Endothelial cell of hepatic sinusoid (primary cell): ENCODE measurements at regions not wholly inside any gene's neighbourhood (a gene's known extent, or its start where the extent isn't known, plus 50 kb on each side); places are given as distances from the start of the nearest gene placed in this dataset.
"Not testable (repeated sequence)": the region's sequence is repeated elsewhere in the genome, so short reads cannot be mapped to it uniquely, and the experiment has no call there.

Source experiments
- in situ Hi-C: cut with HindIII; loops from 2 replicates; pipeline ENCODE4 v1.10.0; 2017; ENCODE audit warnings: low sequenced_read_pairs

DNA sequence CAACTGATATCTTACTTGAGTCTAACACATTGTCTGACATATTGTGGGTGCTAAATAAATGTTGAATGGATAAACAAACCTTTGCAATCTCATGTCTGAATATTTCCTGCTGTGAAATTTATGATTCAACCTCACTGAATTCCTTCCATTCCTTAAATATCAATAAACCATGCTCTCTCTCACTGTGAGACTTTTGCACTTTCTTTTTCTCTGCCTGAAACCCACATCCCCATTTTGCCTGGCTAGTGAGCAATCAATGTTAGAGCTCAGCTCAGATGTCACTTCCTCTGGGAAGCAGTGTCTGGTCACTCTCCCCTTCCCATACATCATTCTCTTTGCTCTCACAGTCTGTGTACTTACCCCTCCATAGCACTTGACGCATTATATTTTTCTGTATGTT is 383.7 kb upstream of the TRPC7 start:
- in situ Hi-C loops = no loop called here

DNA sequence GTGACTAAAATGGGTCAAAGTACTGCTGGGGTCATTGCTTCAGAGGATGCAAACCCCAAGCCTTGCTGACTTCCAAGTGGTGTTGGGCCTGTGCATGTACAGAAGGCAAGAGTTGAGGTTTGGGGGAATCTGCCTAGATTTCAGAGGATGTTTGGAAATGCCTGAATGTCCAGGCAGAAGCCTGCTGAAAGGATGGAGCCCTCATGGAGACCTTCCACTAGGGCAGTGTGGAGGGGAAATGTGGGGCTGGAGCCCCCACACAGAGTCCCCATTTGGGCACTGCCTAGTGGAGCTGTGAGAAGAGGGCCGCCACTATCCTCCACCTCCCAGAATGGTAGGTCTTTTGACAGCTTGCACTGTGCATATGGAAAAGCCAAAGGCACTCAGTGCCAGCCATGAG is 377.7 kb upstream of the TRPC7 start:
- in situ Hi-C loops = no loop called here

DNA sequence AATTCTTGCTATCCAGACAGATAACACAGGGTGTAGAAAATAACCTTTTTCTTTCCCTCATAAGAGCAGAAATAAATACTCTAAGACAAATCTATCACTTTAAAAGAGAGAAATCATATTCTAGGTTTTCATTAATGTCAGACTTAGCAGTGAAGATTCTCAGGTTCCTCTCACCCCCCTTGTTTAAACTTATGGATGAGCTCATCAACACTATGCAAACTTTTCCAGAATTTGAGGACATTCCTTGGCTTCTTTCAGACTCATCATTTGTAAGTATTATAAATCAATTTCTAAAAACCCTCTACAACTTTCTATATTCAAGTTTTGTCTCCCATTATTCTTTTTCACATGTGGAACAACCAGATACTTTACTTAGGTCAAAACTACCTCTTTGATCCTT is 374.9 kb upstream of the TRPC7 start:
- in situ Hi-C loops = no loop called here

DNA sequence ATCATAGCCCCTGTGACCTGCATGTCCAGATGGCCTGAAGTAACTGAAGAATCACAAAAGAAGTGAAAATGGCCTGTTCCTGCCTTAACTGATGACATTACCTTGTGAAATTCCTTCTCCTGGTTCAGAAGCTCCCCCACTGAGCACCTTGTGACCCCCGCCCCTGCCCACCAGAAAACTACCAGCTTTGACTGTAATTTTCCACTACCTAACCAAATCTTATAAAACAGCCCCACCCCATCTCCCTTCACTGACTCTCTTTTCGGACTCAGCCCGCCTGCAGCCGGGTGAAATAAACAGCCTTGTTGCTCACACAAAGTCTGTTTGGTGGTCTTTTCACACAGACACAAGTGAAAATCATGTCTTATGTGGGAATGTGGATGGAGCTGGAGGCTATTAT is 373.9 kb upstream of the TRPC7 start:
- in situ Hi-C loops = not testable (repeated sequence)

DNA sequence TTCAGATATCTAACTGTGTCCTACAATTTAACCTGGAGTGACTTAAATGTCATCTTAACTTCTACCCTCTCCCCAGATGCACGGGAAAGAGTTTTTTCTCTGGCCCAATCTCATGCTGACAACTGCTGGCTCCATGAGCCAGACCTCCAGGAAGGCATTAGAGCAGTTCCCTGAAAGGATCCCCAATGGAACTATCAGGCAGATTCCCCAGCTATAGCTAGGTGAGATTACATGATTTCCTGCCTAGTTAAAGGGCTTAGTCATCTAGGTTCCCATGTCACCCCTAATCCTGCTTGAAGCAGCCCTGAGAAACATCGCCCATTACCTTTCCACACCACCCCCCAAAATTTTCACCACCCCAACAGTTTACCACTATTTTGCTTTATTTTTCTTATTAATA is 373.5 kb upstream of the TRPC7 start:
- in situ Hi-C loops = no loop called here

DNA sequence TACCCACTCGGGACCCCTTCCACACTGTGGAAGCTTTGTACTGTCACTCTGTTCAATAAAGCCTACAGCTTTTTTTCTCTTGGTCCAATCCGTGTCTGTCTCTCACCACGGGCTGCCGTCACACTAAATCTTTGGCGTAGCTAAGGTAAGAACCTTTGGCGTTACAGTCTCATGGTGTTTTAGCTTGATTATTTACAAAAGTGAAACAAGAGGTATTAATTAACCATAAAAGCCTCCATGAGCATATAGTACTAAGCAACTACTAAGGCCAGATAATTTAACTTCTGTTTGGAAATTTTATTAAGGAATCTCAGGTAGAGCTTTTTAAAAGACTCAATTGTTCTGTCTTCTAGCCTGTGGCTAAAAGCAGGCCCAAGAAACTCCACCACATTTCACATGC is 370.7 kb upstream of the TRPC7 start:
- in situ Hi-C loops = no loop called here

DNA sequence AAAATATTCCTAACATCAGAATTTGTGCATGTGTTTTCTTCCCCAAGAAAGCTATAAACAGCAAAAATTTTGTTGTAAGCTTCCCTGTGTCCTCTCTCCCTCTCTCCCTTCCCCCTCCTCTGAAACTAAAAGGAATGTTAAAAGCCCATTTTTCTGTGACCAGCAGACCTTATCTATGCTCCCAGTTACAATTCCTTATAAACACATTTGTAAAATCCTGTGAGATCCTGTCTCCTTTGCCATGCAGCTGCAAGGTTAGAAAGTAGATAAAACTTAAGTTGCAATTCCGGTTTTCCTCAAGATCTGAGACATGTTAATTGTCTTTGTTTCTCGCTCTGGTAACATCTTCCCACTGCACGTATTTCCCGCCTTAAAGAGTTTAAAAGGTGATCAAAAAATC is 370.3 kb upstream of the TRPC7 start:
- in situ Hi-C loops = not testable (repeated sequence)

DNA sequence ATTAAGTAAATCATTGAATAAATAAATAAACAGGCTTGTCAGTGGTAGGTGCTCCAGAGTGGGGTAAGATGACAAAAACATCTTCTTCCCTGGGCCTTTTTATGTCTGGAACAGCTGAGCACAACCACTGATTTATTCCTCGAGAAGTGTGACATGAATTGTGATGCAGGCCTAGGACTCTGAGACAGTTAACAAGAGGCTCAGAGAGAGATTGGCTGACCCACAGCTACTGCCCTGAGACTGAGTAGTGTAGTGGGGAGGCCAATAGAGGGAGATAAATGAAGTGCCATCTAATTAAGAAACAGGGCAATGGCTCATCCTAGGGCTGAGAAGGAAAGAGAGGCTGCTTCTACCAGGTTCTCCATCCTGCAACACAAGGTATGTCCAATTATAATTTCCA is 369.3 kb upstream of the TRPC7 start:
- in situ Hi-C loops = no loop called here

DNA sequence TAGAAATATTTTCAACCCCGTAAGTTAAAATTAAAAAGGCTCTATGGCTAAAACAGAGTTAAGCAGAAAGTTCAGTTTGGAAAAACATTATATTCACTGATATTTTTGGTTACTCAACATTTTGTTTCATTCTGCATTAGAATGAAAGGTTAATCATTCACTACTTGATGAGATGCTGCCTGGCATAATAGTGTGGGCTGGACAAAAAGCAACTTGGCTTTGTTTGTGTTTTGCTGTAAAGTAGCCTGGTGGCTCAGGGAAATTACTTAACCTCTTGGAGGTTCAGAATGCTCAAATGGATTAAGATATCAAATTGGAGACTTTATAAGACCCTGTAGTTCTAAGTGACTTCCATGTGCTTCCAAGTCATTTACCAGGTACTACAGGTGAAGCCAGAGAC is 367.4 kb upstream of the TRPC7 start:
- in situ Hi-C loops = no loop called here

DNA sequence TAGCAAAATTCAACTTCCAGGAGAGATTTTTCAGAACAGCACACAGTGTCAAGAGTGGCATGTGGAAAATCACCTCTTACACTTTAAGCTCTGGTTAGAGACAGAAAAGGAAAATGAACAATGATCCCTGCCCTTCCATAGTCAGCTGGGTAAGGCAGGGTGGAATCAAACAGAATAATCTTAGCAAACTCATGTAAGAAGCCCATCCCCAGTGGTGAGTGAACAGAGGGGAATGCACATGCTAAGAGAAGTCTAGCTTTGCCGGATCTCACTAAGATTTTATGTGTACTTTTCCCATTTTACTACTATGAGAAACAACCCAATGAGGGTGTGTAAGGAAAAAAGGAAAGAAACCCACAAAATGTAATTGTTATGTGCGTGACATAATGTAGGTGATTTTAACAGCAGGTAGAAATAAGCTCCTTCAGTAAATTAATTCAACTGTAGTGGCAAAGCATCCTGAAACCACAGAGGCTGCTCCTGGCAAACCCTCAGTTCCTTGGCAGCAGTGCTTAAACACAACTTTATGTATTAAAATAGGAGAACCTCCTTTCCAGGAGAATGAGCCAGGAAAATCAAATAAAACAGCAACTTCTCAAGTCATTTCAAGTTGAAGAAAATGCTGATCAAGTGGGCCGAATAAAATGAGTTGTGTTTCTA is 366.0 kb upstream of the TRPC7 start:
- in situ Hi-C loops = no loop called here

DNA sequence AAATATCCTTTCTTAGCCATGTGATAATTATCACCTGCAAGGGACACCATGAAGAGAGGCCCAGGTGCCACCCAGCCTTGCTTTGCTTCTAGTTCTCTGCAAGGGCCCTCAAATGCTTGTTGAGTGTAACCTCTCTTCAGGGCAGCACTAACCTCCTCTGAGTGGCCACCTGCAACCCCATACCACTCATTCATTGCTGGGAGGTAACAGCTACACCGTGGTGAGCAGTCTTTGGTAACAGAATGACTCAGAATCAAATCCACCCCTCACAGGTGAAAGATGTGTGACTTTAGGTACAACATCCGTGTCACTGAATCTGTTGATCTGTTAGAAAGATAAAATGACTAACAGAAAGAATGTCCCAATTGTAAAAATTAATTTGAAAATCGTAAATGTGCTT is 365.1 kb upstream of the TRPC7 start:
- in situ Hi-C loops = no loop called here

DNA sequence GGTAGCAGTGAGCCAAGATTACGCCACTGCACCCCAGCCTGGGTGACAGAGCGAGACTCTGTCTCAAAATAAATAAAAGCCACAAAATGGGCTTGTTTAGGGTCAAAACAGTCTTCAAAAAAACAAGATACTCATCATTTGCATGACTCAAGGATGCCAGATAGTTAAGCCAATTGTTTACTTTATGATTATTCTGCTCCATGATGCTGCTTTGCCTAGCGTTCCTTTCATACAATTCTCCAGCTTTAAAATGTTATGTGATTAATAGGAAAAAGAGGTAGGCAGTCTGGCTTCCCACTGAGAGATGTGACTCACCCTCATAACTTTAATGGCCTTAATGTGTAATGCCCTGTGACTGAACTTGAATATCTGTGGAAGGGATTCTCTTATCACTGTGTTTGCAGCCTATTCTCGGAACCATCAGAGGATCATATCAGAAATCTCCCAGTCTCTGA is 364.6 kb upstream of the TRPC7 start:
- in situ Hi-C loops = no loop called here

DNA sequence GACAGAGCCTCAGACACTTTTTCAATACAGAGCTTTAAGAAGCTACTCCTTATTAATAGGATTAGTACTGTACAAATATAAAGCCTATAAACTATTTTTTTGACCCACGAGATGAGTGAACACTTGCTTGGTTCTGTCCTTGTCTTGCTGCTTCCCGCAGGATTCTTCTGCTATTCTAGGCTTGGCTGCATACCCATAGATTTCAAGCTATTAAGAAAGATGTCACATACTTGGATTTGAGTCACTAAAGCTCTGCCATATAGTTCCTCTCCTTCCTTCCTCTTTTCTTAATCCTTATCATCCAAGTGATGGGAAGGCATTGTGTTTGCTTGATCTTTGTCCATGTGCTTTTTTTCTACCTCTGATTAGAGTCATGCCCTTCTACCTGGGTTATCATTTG is 361.2 kb upstream of the TRPC7 start:
- in situ Hi-C loops = no loop called here

DNA sequence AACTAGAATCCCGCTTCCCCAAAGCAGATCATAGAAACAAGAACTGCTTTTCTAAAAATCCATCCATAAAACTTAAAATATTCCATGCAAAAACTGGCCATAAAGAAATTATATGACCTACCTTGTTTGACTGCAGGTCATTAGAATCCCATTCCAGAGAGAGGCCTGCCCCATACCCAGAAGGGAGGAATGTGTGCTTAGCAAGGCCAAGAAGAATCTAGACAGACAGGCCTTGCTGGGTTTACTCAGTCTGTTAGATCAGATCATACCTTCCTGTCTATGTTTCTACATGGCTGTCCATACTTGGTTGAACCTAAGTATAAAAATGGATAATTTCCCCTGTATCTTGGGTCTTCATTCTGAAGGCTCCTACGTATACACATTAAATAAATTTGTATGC is 358.8 kb upstream of the TRPC7 start:
- in situ Hi-C loops = no loop called here

DNA sequence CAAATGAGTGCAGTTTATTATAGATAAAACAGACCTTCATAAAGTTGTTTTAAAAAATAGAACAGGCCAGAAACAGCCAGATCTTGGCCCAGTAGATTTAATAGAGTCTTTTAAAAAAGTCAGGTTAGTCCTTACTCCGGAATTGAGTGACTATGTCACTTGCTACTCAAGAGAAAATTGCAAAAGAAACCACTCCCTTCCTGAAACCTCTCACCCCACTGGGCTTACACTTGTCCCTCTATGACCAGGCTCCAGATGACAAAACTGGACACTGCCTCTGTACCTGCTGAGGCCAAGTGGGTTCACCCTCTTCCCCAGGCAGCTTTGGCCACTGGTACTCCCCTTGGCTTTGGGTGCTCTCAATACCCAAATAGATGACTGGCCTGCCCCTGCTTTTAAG is 357.2 kb upstream of the TRPC7 start:
- in situ Hi-C loops = no loop called here

DNA sequence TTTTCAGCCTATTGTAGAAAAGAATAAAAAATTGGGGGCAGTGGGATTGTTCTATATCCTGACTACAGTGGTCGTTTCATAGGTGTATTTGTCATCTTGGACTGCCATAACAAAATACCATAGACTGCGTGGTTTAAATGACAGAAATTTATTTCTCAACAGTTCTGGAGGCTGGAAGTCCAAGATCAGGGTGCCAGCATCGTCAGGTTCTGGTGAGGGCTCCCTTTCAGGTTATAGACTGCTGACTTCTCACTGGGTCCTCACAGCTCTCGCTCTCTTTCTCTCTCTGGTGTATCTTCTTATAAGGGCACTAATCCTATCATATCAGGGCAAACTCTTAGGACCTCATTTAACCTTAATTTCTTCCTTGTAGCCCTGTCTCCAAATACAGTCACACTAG is 356.7 kb upstream of the TRPC7 start:
- in situ Hi-C loops = no loop called here

DNA sequence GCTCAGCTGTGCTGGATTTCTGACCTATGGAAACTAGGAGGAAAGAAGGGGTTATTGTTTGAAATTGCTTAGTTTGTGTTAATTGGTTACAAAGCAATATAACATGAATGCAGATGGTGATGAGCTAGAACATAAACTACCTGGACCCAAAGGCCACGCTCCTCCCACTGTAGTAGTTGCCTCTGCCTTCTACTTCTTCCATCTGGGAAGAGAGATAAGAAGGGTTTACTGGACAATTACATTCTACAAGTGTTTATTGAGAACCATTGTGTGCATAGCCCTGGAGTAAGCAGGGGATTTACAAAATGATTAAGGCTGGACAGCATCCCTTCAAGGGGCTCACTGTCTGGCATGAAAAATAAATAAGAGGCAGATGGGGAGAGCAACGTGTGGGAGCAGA is 355.3 kb upstream of the TRPC7 start:
- in situ Hi-C loops = no loop called here

DNA sequence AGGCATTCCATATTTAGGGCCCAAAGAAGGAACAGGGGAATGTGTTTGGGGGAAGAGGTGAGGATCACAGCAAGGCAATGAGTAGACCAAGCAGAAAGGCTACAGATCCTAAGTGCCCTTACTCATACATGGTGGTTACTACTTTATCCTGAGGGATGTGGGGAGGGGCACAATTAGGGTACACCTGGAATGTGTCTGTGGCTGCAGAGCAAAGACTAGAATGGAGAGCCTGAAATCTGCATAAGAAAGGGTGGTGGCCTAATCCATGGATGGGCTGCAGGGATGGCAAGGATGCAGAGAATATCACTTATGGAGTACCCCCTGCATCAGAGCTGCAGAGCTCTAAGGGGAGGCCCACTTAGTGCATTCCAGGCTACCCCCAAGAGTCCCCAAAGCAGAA is 352.6 kb upstream of the TRPC7 start:
- in situ Hi-C loops = no loop called here

DNA sequence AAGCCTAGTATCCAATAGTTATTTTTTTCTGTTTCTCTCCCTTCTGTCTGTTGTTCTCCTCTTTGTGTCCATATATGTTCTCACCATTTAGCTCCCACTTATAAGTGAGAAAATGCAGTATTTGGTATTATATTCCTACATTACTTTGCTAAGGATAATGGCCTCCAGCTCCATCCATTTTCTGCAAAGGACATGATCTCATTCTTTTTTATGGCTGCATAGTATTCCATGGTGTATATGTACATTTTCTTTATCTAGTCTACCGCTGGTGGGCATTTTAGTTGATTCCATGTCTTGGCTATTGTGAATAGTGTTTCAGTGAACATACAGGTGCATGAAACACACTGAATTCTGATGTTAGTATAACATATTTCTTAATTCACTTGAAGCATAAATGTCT is 348.9 kb upstream of the TRPC7 start:
- in situ Hi-C loops = no loop called here

DNA sequence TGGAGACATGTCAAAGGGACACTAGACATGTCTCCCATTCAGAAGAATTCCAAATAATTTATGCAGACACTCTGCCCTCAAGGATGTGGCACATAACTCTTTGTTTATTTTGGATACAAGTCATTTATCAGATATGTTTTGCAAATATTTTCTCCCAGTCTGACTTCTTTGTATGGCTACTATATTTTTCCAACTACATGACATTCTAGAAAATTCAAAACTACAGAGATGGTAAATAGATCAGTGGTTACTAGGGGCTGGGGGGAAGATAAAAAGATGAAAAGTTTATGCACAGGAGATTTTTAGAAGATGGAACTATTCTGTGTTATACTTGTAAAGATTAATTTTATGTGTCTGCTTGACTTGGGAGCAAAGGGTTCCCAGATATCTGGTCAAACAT is 347.3 kb upstream of the TRPC7 start:
- in situ Hi-C loops = no loop called here

DNA sequence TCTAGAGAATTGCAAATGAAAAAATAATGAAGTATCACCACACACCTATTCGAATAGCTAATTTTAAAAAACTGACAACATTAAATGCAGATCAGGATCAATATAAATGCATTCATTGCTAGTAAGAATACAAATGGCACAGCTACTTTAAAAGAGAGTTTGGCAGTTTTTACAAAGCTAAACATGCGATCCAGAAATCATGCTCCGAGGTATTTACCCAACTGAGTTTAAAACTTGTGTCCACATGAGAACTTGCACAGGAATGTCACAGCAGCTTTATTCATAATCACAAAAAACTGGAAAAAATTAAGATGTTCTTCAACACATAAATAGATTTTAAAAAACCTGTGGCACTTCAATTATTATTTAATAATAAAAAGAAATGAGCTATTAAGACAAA is 345.5 kb upstream of the TRPC7 start:
- in situ Hi-C loops = no loop called here

DNA sequence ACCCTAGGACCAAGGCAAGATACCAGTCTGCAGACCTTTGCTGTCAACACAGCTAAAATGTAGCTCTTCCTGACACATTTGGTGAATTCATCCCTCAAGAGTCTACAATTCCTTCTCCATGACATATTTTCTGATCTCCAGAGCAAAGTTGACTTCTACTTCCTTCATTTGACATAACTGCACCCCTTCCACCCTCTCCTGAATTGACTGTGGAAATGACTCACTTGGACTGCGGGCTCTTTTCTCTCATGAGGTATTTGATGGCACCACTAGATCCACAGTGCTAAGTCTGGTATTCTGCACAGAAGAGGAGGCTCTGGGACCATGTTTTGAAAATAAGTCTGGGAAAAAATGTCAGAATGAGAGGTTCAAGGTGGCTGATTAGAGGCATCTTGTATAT is 338.4 kb upstream of the TRPC7 start:
- in situ Hi-C loops = no loop called here

DNA sequence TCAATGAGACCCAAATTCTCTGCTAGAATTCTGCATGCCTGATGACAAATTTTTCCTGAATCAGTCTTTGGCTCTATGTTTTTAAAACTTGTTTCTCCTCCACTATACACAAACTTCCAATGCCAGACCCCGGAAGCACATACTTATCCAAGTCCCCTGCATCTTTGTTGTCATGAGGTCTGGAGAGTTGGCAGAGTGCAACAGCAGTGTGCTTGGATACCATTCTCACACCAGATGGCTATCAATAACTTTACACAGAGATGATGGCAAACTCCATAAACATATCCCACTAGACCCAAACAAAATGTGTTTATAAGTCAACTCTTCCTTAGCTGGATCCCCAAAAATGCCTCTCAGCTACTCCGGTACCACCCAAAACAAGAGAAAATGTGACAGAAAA is 337.7 kb upstream of the TRPC7 start:
- in situ Hi-C loops = no loop called here

DNA sequence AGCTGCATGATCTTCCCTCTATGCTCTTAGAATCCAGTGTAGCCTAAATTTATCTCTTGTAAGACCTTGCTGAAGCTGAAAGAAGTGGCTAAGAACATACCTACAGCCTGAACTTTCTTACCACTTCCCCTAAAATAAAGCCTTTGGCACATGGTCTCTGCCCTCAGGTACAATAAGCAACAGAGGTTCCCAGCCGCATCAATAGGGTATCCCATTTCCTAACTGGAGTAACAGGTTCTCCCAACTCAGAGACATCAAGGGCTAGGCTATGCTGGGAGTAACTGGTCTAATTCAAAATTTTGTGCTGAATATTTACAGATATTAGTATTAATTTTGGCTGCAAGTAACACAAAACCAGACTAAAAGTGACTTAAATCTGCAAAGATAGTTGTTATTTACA is 335.8 kb upstream of the TRPC7 start:
- in situ Hi-C loops = no loop called here
